ENCODE measurements at regions not wholly inside any gene's neighbourhood (a gene's known extent, or its start where the extent isn't known, plus 50 kb on each side); places are given as distances from the start of the nearest gene placed in this dataset.

GRCh38 chr5:5805916-5806315, 383.4 kb downstream of the ICE1 start:
- no peak for TF ChIP-seq CTCF (IDR thresholded peaks at IDR 0.05; ENCODE audit: insufficient read depth, low read depth, low read length)
- TF ChIP-seq EZH2 (IDR thresholded peaks at IDR 0.05; ENCODE audit: insufficient read depth, low read length), result no peak
